ENCODE measurements at regions not wholly inside any gene's neighbourhood (a gene's known extent, or its start where the extent isn't known, plus 50 kb on each side); places are given as distances from the start of the nearest gene placed in this dataset.
"Not testable (repeated sequence)": the region's sequence is repeated elsewhere in the genome, so short reads cannot be mapped to it uniquely, and the experiment has no call there.

- intact Hi-C loops (cut with micrococcal nuclease): no loop called here
- H3K27ac ChIP-seq (ENCODE audit: low read length in 2 of 2): no peak overlapping the region
- no peaks in the 10 kb centered on the region for H4K20me1 ChIP-seq (ENCODE audit: control insufficient read depth, insufficient read depth, low read length, poor library complexity, severe bottlenecking)
- H3K9me3 Mint-ChIP-seq (ENCODE audit: insufficient read depth): no peaks in the 10 kb centered on the region
- no peak overlapping the region for H3K4me2 ChIP-seq (replicated peaks; ENCODE audit: low read depth, low read length, poor library complexity, severe bottlenecking)
- WGBS (ENCODE audit: insufficient coverage): no CpG with 5 or more reads among the region's 1 CpG
- CTCF ChIA-PET: no interaction called here
- DNase-seq (no peak), ATAC-seq (ENCODE audit: low read depth) (no peak)
- H3K9me3 ChIP-seq (ENCODE audit: control extremely low read depth in 1 of 3, control insufficient read depth in 2 of 3, insufficient read depth in 1 of 3, low read length in 2 of 3): peaks cover 0 to 3% (median 0%) of the 10 kb centered on the region in 3 donors
- no peak overlapping the region for H3K4me3 ChIP-seq (ENCODE audit: control extremely low read depth in 1 of 5, extremely low read depth in 1 of 5, insufficient read depth in 1 of 5, low read depth in 2 of 5, low read length in 4 of 5)
- no peaks in the 10 kb centered on the region for H3K4me1 ChIP-seq (ENCODE audit: control insufficient read depth in 2 of 2, insufficient read depth in 2 of 2, low read length in 2 of 2)
- H3K4me1 Mint-ChIP-seq: no peaks in the 10 kb centered on the region
- no peak overlapping the region for H3K4me3 Mint-ChIP-seq
- H3K27me3 ChIP-seq (replicated peaks in 1 of 4; ENCODE audit: control extremely low read depth in 1 of 4, control insufficient read depth in 3 of 4, insufficient read depth in 4 of 4, low read length in 3 of 4): no peaks in the 10 kb centered on the region
- TF ChIP-seq EZH2 (IDR thresholded peaks at IDR 0.05; ENCODE audit: borderline replicate concordance, insufficient read depth, low read depth, low read length, poor library complexity, severe bottlenecking): no peak
- no peak for TF ChIP-seq CTCF (IDR thresholded peaks at IDR 0.05)
- H3K9ac ChIP-seq (ENCODE audit: low read length): no peak overlapping the region
- no peak overlapping the region for H3K27ac Mint-ChIP-seq
- H3K27me3 Mint-ChIP-seq: no peaks in the 10 kb centered on the region
- no peaks in the 10 kb centered on the region for H3K79me2 ChIP-seq (ENCODE audit: control insufficient read depth, insufficient read depth, low read length)
- no peaks in the 10 kb centered on the region for H3K36me3 ChIP-seq (replicated peaks in 1 of 2; ENCODE audit: control extremely low read depth in 1 of 2, control insufficient read depth in 1 of 2, extremely low read depth in 1 of 2, insufficient read depth in 2 of 2, low read length in 1 of 2)
- POLR2A ChIA-PET: no interaction called here
- H2AFZ ChIP-seq (ENCODE audit: insufficient read depth, low read depth, low read length, poor library complexity, severe bottlenecking): no peak overlapping the region
Observed at GRCh38 chr4:160567634-160568033, 1464.8 kb downstream of the RAPGEF2 start.

- Mint-ChIP-seq H3K27ac (no peak overlapping the region), H3K4me1 (no peaks in the 10 kb centered on the region), H3K27me3 (no peaks in the 10 kb centered on the region), H3K4me3 (no peak overlapping the region), H3K9me3 (ENCODE audit: insufficient read depth) (no peaks in the 10 kb centered on the region)
- DNase-seq (no peak), ATAC-seq (ENCODE audit: low read depth) (no peak)
- no peaks in the 10 kb centered on the region for H3K36me3 ChIP-seq (replicated peaks in 1 of 2; ENCODE audit: control extremely low read depth in 1 of 2, control insufficient read depth in 1 of 2, extremely low read depth in 1 of 2, insufficient read depth in 2 of 2, low read length in 1 of 2)
- H4K20me1 ChIP-seq (ENCODE audit: control insufficient read depth, insufficient read depth, low read length, poor library complexity, severe bottlenecking): no peaks in the 10 kb centered on the region
- no peaks in the 10 kb centered on the region for H3K4me1 ChIP-seq (ENCODE audit: control insufficient read depth in 2 of 2, insufficient read depth in 2 of 2, low read length in 2 of 2)
- ChIA-PET CTCF (no interaction called here), POLR2A (no interaction called here)
- no peak overlapping the region for H3K4me2 ChIP-seq (replicated peaks; ENCODE audit: low read depth, low read length, poor library complexity, severe bottlenecking)
- intact Hi-C loops (cut with micrococcal nuclease): no loop called here
- no peaks in the 10 kb centered on the region for H3K9me3 ChIP-seq (ENCODE audit: control extremely low read depth in 1 of 3, control insufficient read depth in 2 of 3, insufficient read depth in 1 of 3, low read length in 2 of 3)
- H3K4me3 ChIP-seq (ENCODE audit: control extremely low read depth in 1 of 5, extremely low read depth in 1 of 5, insufficient read depth in 1 of 5, low read depth in 2 of 5, low read length in 4 of 5): no peak overlapping the region
- H3K27me3 ChIP-seq (replicated peaks in 1 of 4; ENCODE audit: control extremely low read depth in 1 of 4, control insufficient read depth in 3 of 4, insufficient read depth in 4 of 4, low read length in 3 of 4): no peaks in the 10 kb centered on the region
- no peak overlapping the region for H2AFZ ChIP-seq (ENCODE audit: insufficient read depth, low read depth, low read length, poor library complexity, severe bottlenecking)
- H3K79me2 ChIP-seq (ENCODE audit: control insufficient read depth, insufficient read depth, low read length): no peaks in the 10 kb centered on the region
- TF ChIP-seq EZH2 (IDR thresholded peaks at IDR 0.05; ENCODE audit: borderline replicate concordance, insufficient read depth, low read depth, low read length, poor library complexity, severe bottlenecking): no peak
- TF ChIP-seq CTCF (IDR thresholded peaks at IDR 0.05): no peak
- H3K9ac ChIP-seq (ENCODE audit: low read length): no peak overlapping the region
- no peak overlapping the region for H3K27ac ChIP-seq (ENCODE audit: low read length in 2 of 2)
Observed at GRCh38 chr4:160570271-160570670, 1467.4 kb downstream of the RAPGEF2 start.

- intact Hi-C loops (cut with micrococcal nuclease); H3K36me3 ChIP-seq (replicated peaks in 1 of 2; ENCODE audit: control extremely low read depth in 1 of 2, control insufficient read depth in 1 of 2, extremely low read depth in 1 of 2, insufficient read depth in 2 of 2, low read length in 1 of 2); H3K27ac Mint-ChIP-seq; H3K4me3 ChIP-seq (ENCODE audit: control extremely low read depth in 1 of 5, extremely low read depth in 1 of 5, insufficient read depth in 1 of 5, low read depth in 2 of 5, low read length in 4 of 5); H3K4me1 ChIP-seq (ENCODE audit: control insufficient read depth in 2 of 2, insufficient read depth in 2 of 2, low read length in 2 of 2); H3K4me3 Mint-ChIP-seq; H3K9me3 ChIP-seq (ENCODE audit: control extremely low read depth in 1 of 3, control insufficient read depth in 2 of 3, insufficient read depth in 1 of 3, low read length in 2 of 3); POLR2A ChIA-PET; H3K9me3 Mint-ChIP-seq (ENCODE audit: insufficient read depth); H2AFZ ChIP-seq (ENCODE audit: insufficient read depth, low read depth, low read length, poor library complexity, severe bottlenecking); H4K20me1 ChIP-seq (ENCODE audit: control insufficient read depth, insufficient read depth, low read length, poor library complexity, severe bottlenecking); H3K9ac ChIP-seq (ENCODE audit: low read length); H3K4me2 ChIP-seq (replicated peaks; ENCODE audit: low read depth, low read length, poor library complexity, severe bottlenecking); ATAC-seq (ENCODE audit: low read depth); CTCF ChIA-PET; H3K27me3 ChIP-seq (replicated peaks in 1 of 4; ENCODE audit: control extremely low read depth in 1 of 4, control insufficient read depth in 3 of 4, insufficient read depth in 4 of 4, low read length in 3 of 4); H3K27me3 Mint-ChIP-seq; H3K79me2 ChIP-seq (ENCODE audit: control insufficient read depth, insufficient read depth, low read length); DNase-seq; H3K4me1 Mint-ChIP-seq; H3K27ac ChIP-seq (ENCODE audit: low read length in 2 of 2): not testable (repeated sequence)
- 87% methylated on average over 6 of the region's 18 CpGs for WGBS (ENCODE audit: insufficient coverage)
Observed at GRCh38 chr4:160574272-160574671, 1471.4 kb downstream of the RAPGEF2 start.

Measured in B cell (primary cell).